Activated CD8-positive, alpha-beta T cell treated with anti-CD3 and anti-CD28 coated beads for 36 hours (primary cell): ENCODE measurements at regions not wholly inside any gene's neighbourhood (a gene's known extent, or its start where the extent isn't known, plus 50 kb on each side); places are given as distances from the start of the nearest gene placed in this dataset.

Experiments
- ATAC-seq: fragments of 200-7000 bp; cut with Tn5 transposase; one replicate; pipeline ENCODE4 v1.10.0; 2021; ENCODE audit warnings: mild to moderate bottlenecking, moderate library complexity
- CTCF ChIA-PET: fragments of 350-600 bp; sonication (Branson Sonifier 250); formaldehyde crosslinking; loops from one replicate; lab custom pipeline; 2021; ENCODE audit warnings: antibody characterized with exemption; lab: Charles Lee
- POLR2A ChIA-PET: fragments of 350-600 bp; sonication (Branson Sonifier 250); formaldehyde crosslinking; loops from one replicate; lab custom pipeline; 2021; ENCODE audit warnings: antibody characterized with exemption; lab: Charles Lee
- DNase-seq: peaks from one replicate; pipeline ENCODE4 v3.0.0-alpha.2; 2020
- H3K27ac Mint-ChIP-seq: one replicate; pipeline ENCODE4 v1.8.0; 2021; ENCODE audit warnings: mild to moderate bottlenecking, mixed read lengths
- H3K27me3 Mint-ChIP-seq: one replicate; pipeline ENCODE4 v1.8.0; 2021; ENCODE audit warnings: mixed read lengths
- H3K36me3 Mint-ChIP-seq: one replicate; pipeline ENCODE4 v1.8.0; 2021; ENCODE audit warnings: low read depth, mixed read lengths
- H3K4me1 Mint-ChIP-seq: one replicate; pipeline ENCODE4 v1.8.0; 2021; ENCODE audit warnings: low read depth, mixed read lengths
- H3K4me3 Mint-ChIP-seq: one replicate; pipeline ENCODE4 v1.8.0; 2021; ENCODE audit warnings: mild to moderate bottlenecking, moderate library complexity, mixed read lengths
- H3K9me3 Mint-ChIP-seq: one replicate; pipeline ENCODE4 v1.8.0; 2021; ENCODE audit warnings: mixed read lengths
- CTCF ChIP-seq: fragments of 200-600 bp; IDR thresholded peaks from one replicate; pipeline ENCODE4 v1.8.0; 2022; ENCODE audit warnings: antibody characterized with exemption, mild to moderate bottlenecking
- intact Hi-C: fragments of 100-400 bp; cut with micrococcal nuclease; formaldehyde crosslinking; loops from one replicate; pipeline ENCODE4 v1.10.0; 2022

DNA sequence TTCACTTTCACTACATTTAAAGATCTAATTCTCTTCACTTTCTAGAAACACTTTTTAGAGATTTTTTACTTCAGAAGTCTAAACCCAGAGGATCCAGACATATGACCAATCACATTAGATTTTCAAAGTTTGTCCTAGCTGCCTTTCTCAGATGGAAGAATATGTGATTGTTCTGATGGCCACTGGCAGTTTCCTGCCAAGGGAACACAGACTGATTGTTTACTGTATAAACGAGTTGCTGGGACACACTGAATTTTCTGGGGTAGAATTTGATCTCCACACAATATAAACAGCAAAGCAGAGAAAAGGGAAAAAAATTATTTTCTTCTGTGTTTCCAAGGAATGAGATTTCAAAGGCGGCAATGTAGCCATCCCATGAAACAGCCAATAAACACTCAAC is 480.0 kb downstream of the TOX3 start:
- CTCF ChIA-PET: no interaction called here
- no peak for TF ChIP-seq CTCF
- H3K27me3 Mint-ChIP-seq: no peaks in the 10 kb centered on the region
- H3K4me3 Mint-ChIP-seq: no peak overlapping the region
- ATAC-seq: no peak
- peaks cover 9% of the 10 kb centered on the region for H3K9me3 Mint-ChIP-seq
- H3K27ac Mint-ChIP-seq: no peak overlapping the region
- intact Hi-C loops: no loop called here
- no peaks in the 10 kb centered on the region for H3K4me1 Mint-ChIP-seq
- no peak for DNase-seq
- POLR2A ChIA-PET: no interaction called here
- no peaks in the 10 kb centered on the region for H3K36me3 Mint-ChIP-seq

DNA sequence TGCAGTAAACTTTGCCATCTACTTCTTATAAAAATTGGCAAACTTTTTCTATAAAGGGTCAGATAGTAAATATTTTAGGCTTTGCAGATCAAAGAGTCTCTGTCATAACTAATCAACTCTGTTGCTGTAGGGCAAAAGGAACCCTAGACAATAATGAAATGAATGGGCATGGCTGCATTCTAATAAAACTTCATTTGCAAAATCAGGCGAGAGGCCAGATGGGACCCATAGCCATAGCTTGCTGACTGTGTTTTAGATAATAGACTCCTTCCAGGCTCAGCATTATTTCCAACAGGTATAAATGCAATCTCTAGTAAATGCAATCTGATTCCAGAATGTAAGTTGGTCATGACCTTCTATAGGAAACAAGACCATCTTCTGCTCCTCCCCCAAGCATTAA is 490.7 kb downstream of the TOX3 start:
- Mint-ChIP-seq H3K36me3 (no peaks in the 10 kb centered on the region), H3K27me3 (no peaks in the 10 kb centered on the region), H3K9me3 (no peaks in the 10 kb centered on the region), H3K4me3 (no peak overlapping the region), H3K4me1 (no peaks in the 10 kb centered on the region), H3K27ac (no peak overlapping the region)
- TF ChIP-seq CTCF: no peak
- ChIA-PET CTCF (no interaction called here), POLR2A (no interaction called here)
- intact Hi-C loops: no loop called here
- no peak for ATAC-seq
- no peak for DNase-seq

GRCh38 chr16:52055381-52055780 is 491.6 kb downstream of the TOX3 start:
- ChIA-PET POLR2A (no interaction called here), CTCF (no interaction called here)
- DNase-seq: no peak
- Mint-ChIP-seq H3K4me3 (no peak overlapping the region), H3K27me3 (no peaks in the 10 kb centered on the region), H3K36me3 (no peaks in the 10 kb centered on the region), H3K9me3 (no peaks in the 10 kb centered on the region), H3K27ac (no peak overlapping the region), H3K4me1 (no peaks in the 10 kb centered on the region)
- intact Hi-C loops: no loop called here
- no peak for TF ChIP-seq CTCF
- no peak for ATAC-seq

GRCh38 chr16:52054326-52054725 is 492.6 kb downstream of the TOX3 start:
- H3K27me3 Mint-ChIP-seq: no peaks in the 10 kb centered on the region
- no peaks in the 10 kb centered on the region for H3K4me1 Mint-ChIP-seq
- H3K36me3 Mint-ChIP-seq: no peaks in the 10 kb centered on the region
- no peak for DNase-seq
- H3K27ac Mint-ChIP-seq: no peak overlapping the region
- ChIA-PET POLR2A (no interaction called here), CTCF (no interaction called here)
- intact Hi-C loops: no loop called here
- TF ChIP-seq CTCF: no peak
- H3K9me3 Mint-ChIP-seq: no peaks in the 10 kb centered on the region
- ATAC-seq: no peak
- no peak overlapping the region for H3K4me3 Mint-ChIP-seq

DNA sequence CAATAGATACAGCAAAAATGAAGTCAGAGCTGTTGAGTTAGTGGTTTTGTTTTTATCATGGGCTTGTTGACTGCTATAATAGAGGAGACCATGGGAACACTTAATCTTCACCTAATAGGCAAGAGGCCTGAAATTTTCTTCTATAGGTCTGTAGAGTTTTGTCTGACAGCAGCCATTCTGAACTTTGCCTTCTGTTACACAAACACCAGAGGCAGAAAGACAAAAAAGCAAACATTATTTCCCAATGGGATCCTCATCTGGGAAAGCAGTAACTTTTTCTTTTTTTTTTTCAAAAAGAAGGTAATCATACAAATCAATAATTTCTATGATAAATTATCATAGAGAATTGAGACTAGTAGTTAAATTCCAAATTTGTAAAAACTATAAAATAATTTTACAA is 494.1 kb downstream of the TOX3 start:
- Mint-ChIP-seq H3K27me3 (no peaks in the 10 kb centered on the region), H3K4me1 (no peaks in the 10 kb centered on the region), H3K36me3 (no peaks in the 10 kb centered on the region), H3K4me3 (no peak overlapping the region), H3K27ac (no peak overlapping the region), H3K9me3 (peaks cover 2% of the 10 kb centered on the region)
- intact Hi-C loops: no loop called here
- TF ChIP-seq CTCF: no peak
- no peak for ATAC-seq
- ChIA-PET POLR2A (no interaction called here), CTCF (no interaction called here)
- no peak for DNase-seq
